ENCODE measurements at regions not wholly inside any gene's neighbourhood (a gene's known extent, or its start where the extent isn't known, plus 50 kb on each side); places are given as distances from the start of the nearest gene placed in this dataset.

DNA sequence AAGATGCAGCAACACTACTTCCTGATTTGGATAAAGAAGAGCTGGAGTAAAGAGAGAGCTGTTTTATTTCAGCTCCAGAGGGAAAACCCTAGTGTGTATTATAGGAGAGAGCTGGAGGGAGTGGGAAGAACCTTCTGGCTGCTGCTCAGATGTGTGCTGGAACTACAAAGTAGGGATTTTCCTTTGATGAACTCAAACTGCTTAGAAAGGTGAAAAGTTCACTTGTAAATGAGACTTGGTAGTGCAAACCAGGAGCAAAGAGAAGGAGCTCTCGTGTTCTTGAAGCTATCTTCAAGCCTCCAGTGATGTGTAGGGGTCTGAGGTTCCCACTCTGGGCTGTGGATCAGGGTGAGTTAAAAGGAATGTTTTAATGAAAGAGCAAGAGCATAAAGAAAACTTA is 110.4 kb downstream of the EDEM1 start:
- no peaks in the 10 kb centered on the region for H3K9me3 ChIP-seq (replicated peaks; ENCODE audit: insufficient read depth, low read length)
- no peaks in the 10 kb centered on the region for H3K36me3 ChIP-seq (replicated peaks; ENCODE audit: insufficient read depth, low read length)
- no peak overlapping the region for H2AFZ ChIP-seq (ENCODE audit: low read length)
- H3K27me3 ChIP-seq (replicated peaks; ENCODE audit: insufficient read depth, low read length): no peaks in the 10 kb centered on the region
- peaks cover 3% of the 10 kb centered on the region; the same call in 1 of the 2 replicates for H3F3A ChIP-seq (ENCODE audit: insufficient read depth, low read length)
- TF ChIP-seq EZH2 (optimal IDR thresholded peaks at IDR 0.05; ENCODE audit: low read depth, low read length) (no peak), EZH2phosphoT487 (IDR thresholded peaks at IDR 0.05; ENCODE audit: low read length) (no peak)
- TF ChIP-seq, protein P1, sequence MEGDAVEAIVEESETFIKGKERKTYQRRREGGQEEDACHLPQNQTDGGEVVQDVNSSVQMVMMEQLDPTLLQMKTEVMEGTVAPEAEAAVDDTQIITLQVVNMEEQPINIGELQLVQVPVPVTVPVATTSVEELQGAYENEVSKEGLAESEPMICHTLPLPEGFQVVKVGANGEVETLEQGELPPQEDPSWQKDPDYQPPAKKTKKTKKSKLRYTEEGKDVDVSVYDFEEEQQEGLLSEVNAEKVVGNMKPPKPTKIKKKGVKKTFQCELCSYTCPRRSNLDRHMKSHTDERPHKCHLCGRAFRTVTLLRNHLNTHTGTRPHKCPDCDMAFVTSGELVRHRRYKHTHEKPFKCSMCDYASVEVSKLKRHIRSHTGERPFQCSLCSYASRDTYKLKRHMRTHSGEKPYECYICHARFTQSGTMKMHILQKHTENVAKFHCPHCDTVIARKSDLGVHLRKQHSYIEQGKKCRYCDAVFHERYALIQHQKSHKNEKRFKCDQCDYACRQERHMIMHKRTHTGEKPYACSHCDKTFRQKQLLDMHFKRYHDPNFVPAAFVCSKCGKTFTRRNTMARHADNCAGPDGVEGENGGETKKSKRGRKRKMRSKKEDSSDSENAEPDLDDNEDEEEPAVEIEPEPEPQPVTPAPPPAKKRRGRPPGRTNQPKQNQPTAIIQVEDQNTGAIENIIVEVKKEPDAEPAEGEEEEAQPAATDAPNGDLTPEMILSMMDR (IDR thresholded peaks at IDR 0.05; ENCODE audit: low read length): no peak
- no peaks in the 10 kb centered on the region for H3K9me2 ChIP-seq (replicated peaks; ENCODE audit: insufficient read depth, low read length)
- no peaks in the 10 kb centered on the region for H3K79me2 ChIP-seq (ENCODE audit: low read length)
- no peaks in the 10 kb centered on the region for H4K20me1 ChIP-seq (ENCODE audit: insufficient read depth, low read length)
- peaks cover 11% of the 10 kb centered on the region; the same call in 1 of the 2 replicates for H3K4me1 ChIP-seq (ENCODE audit: low read length)
- no peak for DNase-seq
- H3K27ac ChIP-seq (ENCODE audit: low read length): no peak overlapping the region
- no peak overlapping the region for H3K4me3 ChIP-seq (ENCODE audit: low read length)
- H3K4me2 ChIP-seq (ENCODE audit: low read depth, low read length): no peak overlapping the region
- H3K9ac ChIP-seq (ENCODE audit: low read length): no peak overlapping the region

DNA sequence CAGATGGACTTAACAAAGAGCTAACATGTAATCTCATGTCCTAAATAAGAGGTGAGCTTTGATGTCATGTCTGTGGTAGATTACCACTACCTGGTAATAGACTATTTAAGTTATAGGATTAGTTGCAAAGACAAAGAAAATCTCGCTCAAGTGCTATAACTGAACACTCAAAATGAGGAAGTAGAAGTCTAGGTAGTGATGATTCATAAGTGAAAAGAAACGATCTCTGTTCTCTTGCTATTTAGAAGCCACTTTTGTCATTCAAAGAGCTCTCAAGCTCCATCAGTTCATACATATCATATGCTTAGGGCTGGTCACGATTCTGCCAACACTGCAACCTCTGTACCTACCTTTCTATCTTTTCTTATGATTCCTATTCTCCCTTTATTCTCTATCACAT is 110.9 kb downstream of the EDEM1 start:
- Histone ChIP-seq H3K27me3 (replicated peaks; ENCODE audit: insufficient read depth, low read length) (no peaks in the 10 kb centered on the region), H3F3A (ENCODE audit: insufficient read depth, low read length) (peaks cover 3% of the 10 kb centered on the region; the same call in 1 of the 2 replicates), H4K20me1 (ENCODE audit: insufficient read depth, low read length) (no peaks in the 10 kb centered on the region), H3K9me3 (replicated peaks; ENCODE audit: insufficient read depth, low read length) (no peaks in the 10 kb centered on the region), H3K4me3 (ENCODE audit: low read length) (no peak overlapping the region), H3K9ac (ENCODE audit: low read length) (no peak overlapping the region), H3K9me2 (replicated peaks; ENCODE audit: insufficient read depth, low read length) (no peaks in the 10 kb centered on the region), H3K79me2 (ENCODE audit: low read length) (no peaks in the 10 kb centered on the region), H2AFZ (ENCODE audit: low read length) (no peak overlapping the region), H3K36me3 (replicated peaks; ENCODE audit: insufficient read depth, low read length) (no peaks in the 10 kb centered on the region), H3K4me2 (ENCODE audit: low read depth, low read length) (peak overlapping the region; percentile 4; the same call in 1 of the 2 replicates), H3K27ac (ENCODE audit: low read length) (no peak overlapping the region; the same call in 1 of the 2 replicates), H3K4me1 (ENCODE audit: low read length) (peaks cover 11% of the 10 kb centered on the region; the same call in 1 of the 2 replicates)
- DNase-seq: peak; percentile 40
- no peak for TF ChIP-seq EZH2 (optimal IDR thresholded peaks at IDR 0.05; ENCODE audit: low read depth, low read length)
- TF ChIP-seq, protein P1 (IDR thresholded peaks at IDR 0.05; ENCODE audit: low read length): no peak
- TF ChIP-seq EZH2phosphoT487 (IDR thresholded peaks at IDR 0.05; ENCODE audit: low read length): no peak

DNA sequence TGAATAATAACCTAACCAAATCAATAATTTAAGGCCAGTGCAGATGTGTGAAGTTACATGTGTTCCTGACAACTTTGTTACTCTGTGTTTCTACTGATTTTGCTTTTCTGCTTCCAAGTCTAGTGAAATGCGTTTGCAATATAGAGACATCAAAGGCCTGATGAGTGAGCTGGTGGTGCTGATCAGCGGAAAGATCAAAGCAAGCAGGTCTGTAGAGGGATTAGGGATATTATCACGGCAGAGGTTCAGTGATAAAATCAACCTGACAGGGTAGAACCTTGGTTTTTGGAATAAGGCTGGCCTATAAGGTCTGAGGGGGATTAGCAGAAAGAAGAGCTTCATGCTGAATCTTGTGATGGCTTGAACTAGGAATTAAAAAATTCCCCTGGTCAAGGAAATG is 111.7 kb downstream of the EDEM1 start:
- peaks cover 11% of the 10 kb centered on the region; the same call in 1 of the 2 replicates for H3K4me1 ChIP-seq (ENCODE audit: low read length)
- H3K4me2 ChIP-seq (ENCODE audit: low read depth, low read length): peak overlapping the region; percentile 4; the same call in 1 of the 2 replicates
- H3K79me2 ChIP-seq (ENCODE audit: low read length): no peaks in the 10 kb centered on the region
- H2AFZ ChIP-seq (ENCODE audit: low read length): no peak overlapping the region
- no peak overlapping the region for H3K9ac ChIP-seq (ENCODE audit: low read length)
- no peaks in the 10 kb centered on the region for H3K36me3 ChIP-seq (replicated peaks; ENCODE audit: insufficient read depth, low read length)
- no peaks in the 10 kb centered on the region for H3K27me3 ChIP-seq (replicated peaks; ENCODE audit: insufficient read depth, low read length)
- peaks cover 3% of the 10 kb centered on the region; the same call in 1 of the 2 replicates for H3F3A ChIP-seq (ENCODE audit: insufficient read depth, low read length)
- H3K4me3 ChIP-seq (ENCODE audit: low read length): no peak overlapping the region
- no peaks in the 10 kb centered on the region for H3K9me2 ChIP-seq (replicated peaks; ENCODE audit: insufficient read depth, low read length)
- no peak for TF ChIP-seq EZH2 (optimal IDR thresholded peaks at IDR 0.05; ENCODE audit: low read depth, low read length)
- TF ChIP-seq EZH2phosphoT487 (IDR thresholded peaks at IDR 0.05; ENCODE audit: low read length): no peak
- TF ChIP-seq, protein P1 (IDR thresholded peaks at IDR 0.05; ENCODE audit: low read length): no peak
- no peaks in the 10 kb centered on the region for H3K9me3 ChIP-seq (replicated peaks; ENCODE audit: insufficient read depth, low read length)
- H3K27ac ChIP-seq (ENCODE audit: low read length): no peak overlapping the region
- H4K20me1 ChIP-seq (ENCODE audit: insufficient read depth, low read length): no peaks in the 10 kb centered on the region
- DNase-seq: no peak
